Aorta (tissue), 5 donors: ENCODE measurements at regions not wholly inside any gene's neighbourhood (a gene's known extent, or its start where the extent isn't known, plus 50 kb on each side); places are given as distances from the start of the nearest gene placed in this dataset.

Experiments used
- ATAC-seq: fragments of 200-7000 bp; cut with Tn5 transposase; one replicate; pipeline ENCODE4 v1.9.1; 2022; ENCODE audit warnings: moderate library complexity; ENCODE audit not compliant: low FRiP score
- DNase-seq, 2 donors: peaks; one replicate each; pipeline ENCODE4 v3.0.0-alpha.2; 2020
- H3K27ac ChIP-seq, 2 donors: one replicate each; pipeline ENCODE4 v1.5.1; 2013; ENCODE audit warnings: low read length in 2 of 2, mild to moderate bottlenecking in 2 of 2, moderate library complexity in 2 of 2, control low read depth in 1 of 2, inconsistent platforms in 1 of 2, low read depth in 1 of 2
- H3K27me3 ChIP-seq, 2 donors: one replicate each; pipeline ENCODE4 v1.6.1; 2013; ENCODE audit warnings: control low read depth in 1 of 2, low read length in 1 of 2, mild to moderate bottlenecking in 1 of 2, moderate library complexity in 1 of 2; ENCODE audit not compliant: insufficient read depth in 2 of 2, control insufficient read depth in 1 of 2
- H3K36me3 ChIP-seq, 2 donors: one replicate each; pipeline ENCODE4 v1.6.1; 2013; ENCODE audit warnings: control low read depth in 1 of 2, low read length in 1 of 2, mild to moderate bottlenecking in 1 of 2; ENCODE audit not compliant: insufficient read depth in 2 of 2, control insufficient read depth in 1 of 2
- H3K4me1 ChIP-seq, 2 donors: one replicate each; pipeline ENCODE4 v1.6.1; 2013; ENCODE audit warnings: low read length in 2 of 2, control low read depth in 1 of 2, mild to moderate bottlenecking in 1 of 2, moderate library complexity in 1 of 2; ENCODE audit not compliant: insufficient read depth in 2 of 2, control insufficient read depth in 1 of 2
- H3K4me3 ChIP-seq, 2 donors: one replicate each; pipeline ENCODE4 v1.5.1; 2013; ENCODE audit warnings: low read length in 2 of 2, control low read depth in 1 of 2, mild to moderate bottlenecking in 1 of 2
- H3K9me3 ChIP-seq: one replicate; pipeline ENCODE4 v1.6.1; 2013; ENCODE audit warnings: mild to moderate bottlenecking, low read length; ENCODE audit not compliant: control insufficient read depth
- WGBS, 2 donors: extraction: QIAGEN DNeasy Blood & Tissue Kit; methylation state at CpG; one replicate each; pipeline ENCODE4 v1.1.7; 2013; 5-methylcytosine and 5-hydroxymethylcytosine counted together
- intact Hi-C, 2 donors: fragments of 100-400 bp; cut with DNase I; formaldehyde crosslinking; loops; one replicate each; pipeline versions ENCODE4 v1.14.2 to v1.15.0; 2022
- donor health status: healthy with polysubstance abuse.
- donor health status: Bipolar disorder and iron deficiency.
- donor health status: DM: no; HTN: no; CAD: no.
- donor health status: DM: no; HTN: no; CAD: no.
- donor health status: DM: yes; HTN: yes; CAD: no.

- no peaks in the 10 kb centered on the region for H3K27me3 ChIP-seq
- no peak overlapping the region for H3K4me3 ChIP-seq
- WGBS, 2 donors: 94% methylated on average over 1 of the region's 1 CpG
- H3K27ac ChIP-seq: no peak overlapping the region
- intact Hi-C loops: no loop called here
- no peaks in the 10 kb centered on the region for H3K36me3 ChIP-seq
- ATAC-seq (no peak), DNase-seq (no peak)
- H3K9me3 ChIP-seq: no peaks in the 10 kb centered on the region
- no peaks in the 10 kb centered on the region for H3K4me1 ChIP-seq
Observed at GRCh38 chr13:53466576-53466975, 438.0 kb downstream of the OLFM4 start.

DNA sequence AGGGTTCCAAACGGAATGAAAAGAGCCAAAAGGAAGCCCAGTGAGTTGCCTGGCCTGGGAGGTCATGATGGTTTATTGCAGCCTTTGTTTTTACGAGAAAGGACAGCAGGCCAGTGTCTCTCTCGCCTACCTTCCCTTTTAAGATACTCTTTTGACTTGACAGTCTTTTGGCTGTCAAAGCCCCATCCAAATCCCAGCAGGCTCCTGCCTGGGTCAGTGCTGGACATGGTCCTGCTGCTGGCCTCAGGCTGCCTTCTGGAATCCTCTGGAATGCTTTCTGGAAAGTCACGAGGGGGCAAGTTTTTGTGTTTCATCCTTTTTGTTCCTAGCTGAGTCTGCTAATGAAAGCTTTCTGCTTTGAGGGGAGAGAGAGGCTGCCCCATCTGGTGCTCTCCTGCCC is 444.8 kb downstream of the OLFM4 start:
- Histone ChIP-seq H3K4me1 (no peaks in the 10 kb centered on the region), H3K4me3 (no peak overlapping the region), H3K27ac (no peak overlapping the region), H3K36me3 (no peaks in the 10 kb centered on the region), H3K27me3 (no peaks in the 10 kb centered on the region), H3K9me3 (no peaks in the 10 kb centered on the region)
- intact Hi-C loops: no loop called here
- ATAC-seq (no peak), DNase-seq (no peak)
- 31% methylated on average over 4 of the region's 4 CpGs for WGBS, 2 donors

GRCh38 chr13:53474878-53475277 is 446.3 kb downstream of the OLFM4 start:
- Histone ChIP-seq H3K27me3 (no peaks in the 10 kb centered on the region), H3K27ac (no peak overlapping the region), H3K9me3 (no peaks in the 10 kb centered on the region), H3K4me1 (no peaks in the 10 kb centered on the region), H3K4me3 (no peak overlapping the region), H3K36me3 (no peaks in the 10 kb centered on the region)
- intact Hi-C loops: no loop called here
- DNase-seq (no peak), ATAC-seq (no peak)
- WGBS, 2 donors: 38 to 44% methylated on average over 2 of the region's 2 CpGs

DNA sequence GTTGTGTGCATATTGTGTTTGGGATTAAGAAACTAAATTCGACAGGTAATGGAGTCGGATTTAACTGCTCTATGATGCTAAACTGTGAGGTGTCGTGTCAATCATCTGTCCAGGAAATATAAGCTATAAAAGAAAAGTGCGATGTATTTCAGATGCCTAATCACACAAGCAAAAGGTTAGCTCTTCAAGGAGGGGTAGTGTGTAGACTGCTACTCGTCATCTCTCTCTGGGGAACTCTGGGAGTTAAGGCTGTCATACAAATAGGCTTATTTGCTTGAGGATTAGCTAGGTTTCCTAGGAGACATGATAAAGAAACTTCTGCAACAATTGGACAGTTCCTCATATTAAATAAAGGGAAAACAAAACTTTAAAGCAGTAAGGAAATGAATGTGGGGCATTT is 462.1 kb downstream of the OLFM4 start:
- H3K9me3 ChIP-seq: no peaks in the 10 kb centered on the region
- H3K4me1 ChIP-seq: no peaks in the 10 kb centered on the region
- no peak overlapping the region for H3K27ac ChIP-seq
- H3K4me3 ChIP-seq: no peak overlapping the region
- no peak for DNase-seq
- 65 to 78% methylated on average over 5 of the region's 5 CpGs for WGBS, 2 donors
- no peak for ATAC-seq
- H3K27me3 ChIP-seq: no peaks in the 10 kb centered on the region
- H3K36me3 ChIP-seq: no peaks in the 10 kb centered on the region
- intact Hi-C loops: no loop called here

DNA sequence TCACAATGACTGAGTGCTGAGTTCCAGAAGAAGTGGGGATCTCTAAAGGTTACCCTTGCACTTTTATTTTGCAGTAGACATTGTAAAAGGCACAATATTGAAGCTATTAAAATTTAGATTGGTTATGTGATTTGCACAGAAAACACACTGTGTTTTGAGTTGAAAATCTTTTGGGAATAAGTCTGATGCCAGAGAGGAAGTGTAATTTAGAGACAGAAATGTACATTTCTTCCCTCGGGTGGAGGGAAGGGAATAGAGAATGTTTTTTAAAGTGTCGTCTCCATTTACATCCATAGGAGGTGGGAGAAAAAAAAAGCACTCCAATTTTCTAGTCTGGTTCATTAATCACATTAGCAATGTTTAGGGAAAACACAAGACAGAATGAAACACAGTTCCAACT is 465.8 kb downstream of the OLFM4 start:
- WGBS, 2 donors: 13 to 18% methylated on average over 2 of the region's 2 CpGs

DNA sequence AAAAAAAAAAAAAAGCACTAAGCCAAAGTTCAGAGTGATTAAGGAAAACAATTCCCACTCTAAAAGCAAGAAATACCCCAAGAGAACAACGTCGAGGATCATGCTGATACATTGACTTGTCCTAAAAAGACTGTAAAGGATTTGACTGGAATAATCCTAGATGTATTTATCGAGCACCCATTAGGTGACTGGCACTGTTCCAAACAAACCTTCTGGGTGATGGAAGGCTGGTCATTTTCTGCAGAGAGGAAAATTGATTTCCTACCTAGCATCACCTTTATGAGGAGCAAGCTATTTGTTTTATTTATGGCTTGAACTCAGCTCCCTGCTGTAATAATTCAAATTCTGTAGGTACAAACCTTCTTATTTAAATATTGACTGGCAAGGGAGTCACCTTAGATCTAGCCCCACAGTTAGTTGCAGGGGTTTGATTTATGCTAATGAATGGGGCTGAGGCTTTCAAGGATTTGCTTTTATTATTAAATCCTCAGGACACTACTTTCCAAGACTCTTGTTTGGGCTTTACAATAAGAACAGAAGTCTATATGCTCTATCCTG is 471.0 kb downstream of the OLFM4 start:
- WGBS, 2 donors: 39 to 41% methylated on average over 3 of the region's 3 CpGs
- ATAC-seq: no peak
- H3K9me3 ChIP-seq: no peaks in the 10 kb centered on the region
- no peak overlapping the region for H3K27ac ChIP-seq
- no peak overlapping the region for H3K4me3 ChIP-seq
- H3K27me3 ChIP-seq: no peaks in the 10 kb centered on the region
- H3K4me1 ChIP-seq: no peaks in the 10 kb centered on the region
- DNase-seq: no peak
- intact Hi-C loops: no loop called here
- H3K36me3 ChIP-seq: no peaks in the 10 kb centered on the region

More for the DNA sequence above, 465.8 kb downstream of the OLFM4 start:
- no peak for ATAC-seq
- intact Hi-C loops: no loop called here
- Histone ChIP-seq H3K4me1 (no peaks in the 10 kb centered on the region), H3K4me3 (no peak overlapping the region), H3K36me3 (no peaks in the 10 kb centered on the region), H3K27me3 (no peaks in the 10 kb centered on the region), H3K9me3 (no peaks in the 10 kb centered on the region), H3K27ac (no peak overlapping the region)
- DNase-seq: no peak

- ATAC-seq: no peak
- no peaks in the 10 kb centered on the region for H3K36me3 ChIP-seq
- DNase-seq: no peak
- intact Hi-C loops: no loop called here
- H3K27me3 ChIP-seq: no peaks in the 10 kb centered on the region
- no peaks in the 10 kb centered on the region for H3K9me3 ChIP-seq
- no peak overlapping the region for H3K27ac ChIP-seq
- H3K4me3 ChIP-seq: no peak overlapping the region
- H3K4me1 ChIP-seq: no peaks in the 10 kb centered on the region
Observed at GRCh38 chr13:53501387-53501786, 472.8 kb downstream of the OLFM4 start.

DNA sequence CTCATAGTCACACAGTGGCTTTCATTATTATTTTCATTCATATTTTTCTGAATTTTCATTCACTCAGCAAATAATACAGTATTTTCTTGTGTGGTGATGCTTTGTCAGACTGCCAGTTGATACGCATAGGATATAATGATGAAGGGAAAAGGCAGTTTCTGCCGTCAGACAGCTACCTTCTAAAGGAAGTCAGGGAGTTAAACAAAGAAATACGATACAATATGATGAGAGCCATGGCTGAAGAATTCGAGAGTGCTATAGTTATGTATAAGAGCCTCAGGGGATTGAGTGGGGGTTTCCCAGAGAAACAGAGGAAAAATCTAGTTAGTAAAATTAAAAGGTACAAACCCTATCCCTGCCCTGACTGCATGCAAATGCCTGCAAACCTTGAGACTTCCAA is 479.1 kb downstream of the OLFM4 start:
- Histone ChIP-seq H3K4me3 (no peak overlapping the region), H3K27me3 (no peaks in the 10 kb centered on the region), H3K36me3 (no peaks in the 10 kb centered on the region), H3K4me1 (no peaks in the 10 kb centered on the region), H3K27ac (no peak overlapping the region), H3K9me3 (no peaks in the 10 kb centered on the region)
- 37 to 38% methylated on average over 4 of the region's 4 CpGs for WGBS, 2 donors
- intact Hi-C loops: no loop called here
- no peak for DNase-seq
- ATAC-seq: no peak

GRCh38 chr13:53512635-53513034 is 484.0 kb downstream of the OLFM4 start:
- 62 to 63% methylated on average over 1 of the region's 1 CpG for WGBS, 2 donors
- Histone ChIP-seq H3K27me3 (no peaks in the 10 kb centered on the region), H3K4me1 (no peaks in the 10 kb centered on the region), H3K9me3 (no peaks in the 10 kb centered on the region), H3K27ac (no peak overlapping the region), H3K36me3 (no peaks in the 10 kb centered on the region), H3K4me3 (no peak overlapping the region)
- ATAC-seq (no peak), DNase-seq (no peak)
- intact Hi-C loops: no loop called here
